PC-9 (cell line): ENCODE measurements at regions not wholly inside any gene's neighbourhood (a gene's known extent, or its start where the extent isn't known, plus 50 kb on each side); places are given as distances from the start of the nearest gene placed in this dataset.

Experiments
- BruUV-seq: library from RNA; stranded (reverse); fragments of 400-500 nt; replicated peaks from 2 replicates; lab custom pipeline; 2021; lab: Mats Ljungman, UMichigan
- CTCF ChIA-PET: fragments of 300-600 bp; sonication (Branson Sonifier 250); formaldehyde crosslinking; loops from one replicate; lab custom pipeline; 2022; ENCODE audit warnings: antibody characterized with exemption; lab: Charles Lee
- POLR2A ChIA-PET: fragments of 300-600 bp; sonication (Branson Sonifier 250); formaldehyde crosslinking; loops from one replicate; lab custom pipeline; 2022; ENCODE audit warnings: antibody characterized with exemption; ENCODE audit not compliant: unreplicated experiment; lab: Charles Lee
- DNase-seq, 2 experiments: peaks; one replicate each; pipeline versions ENCODE4 v3.0.0 to v3.0.0-alpha.2; 2015 to 2022; ENCODE audit warnings: mixed read lengths in 1 of 2
- H2AFZ ChIP-seq: fragments of 200-600 bp; sonication (generic); 2 replicates; pipeline ENCODE4 v1.8.1; 2017; ENCODE audit warnings: antibody characterized with exemption
- H3F3A ChIP-seq: fragments of 200-600 bp; sonication (generic); 2 replicates; pipeline ENCODE4 v1.8.1; 2017; ENCODE audit warnings: antibody characterized with exemption, mild to moderate bottlenecking, low read depth; ENCODE audit not compliant: insufficient read depth
- H3K27ac ChIP-seq: fragments of 200-600 bp; sonication (generic); 2 replicates; pipeline ENCODE4 v1.6.1; 2016; ENCODE audit warnings: mixed run types
- H3K27me3 ChIP-seq: fragments of 200-600 bp; sonication (generic); 2 replicates; pipeline ENCODE4 v1.6.1; 2016; ENCODE audit warnings: low read depth, mixed run types; ENCODE audit not compliant: insufficient read depth
- H3K36me3 ChIP-seq: fragments of 200-600 bp; sonication (generic); 2 replicates; pipeline ENCODE4 v1.6.1; 2016; ENCODE audit warnings: low read depth, mixed run types
- H3K4me1 ChIP-seq: fragments of 200-600 bp; sonication (generic); replicated peaks from 2 replicates; pipeline ENCODE4 v1.6.1; 2016; ENCODE audit warnings: mixed run types; ENCODE audit not compliant: insufficient read depth
- H3K4me2 ChIP-seq: fragments of 200-600 bp; sonication (generic); 2 replicates; pipeline ENCODE4 v1.6.1; 2017; ENCODE audit warnings: mixed run types
- H3K4me3 ChIP-seq: fragments of 200-600 bp; sonication (generic); 2 replicates; pipeline ENCODE4 v1.6.1; 2016; ENCODE audit warnings: mixed run types
- H3K79me2 ChIP-seq: fragments of 200-600 bp; sonication (generic); 2 replicates; pipeline ENCODE4 v1.6.1; 2017; ENCODE audit warnings: low read depth, mixed run types
- H3K9me2 ChIP-seq: fragments of 200-600 bp; sonication (generic); 2 replicates; pipeline ENCODE4 v1.8.1; 2017; ENCODE audit warnings: mild to moderate bottlenecking; ENCODE audit not compliant: insufficient read depth
- H3K9me3 ChIP-seq: fragments of 200-600 bp; sonication (generic); 2 replicates; pipeline ENCODE4 v1.8.1; 2016; ENCODE audit warnings: low read depth; ENCODE audit not compliant: insufficient read depth
- H4K20me1 ChIP-seq: fragments of 200-600 bp; sonication (generic); 2 replicates; pipeline ENCODE4 v1.8.1; 2017; ENCODE audit not compliant: insufficient read depth
- EZH2 ChIP-seq: fragments of 200-600 bp; sonication (generic); IDR thresholded peaks from 2 replicates; pipeline ENCODE4 v1.8.0; 2017; ENCODE audit warnings: antibody characterized with exemption, low read depth
- intact Hi-C: fragments of 100-400 bp; cut with micrococcal nuclease; formaldehyde crosslinking; loops from one replicate; pipeline ENCODE4 v1.10.0; 2022; ENCODE audit not compliant: unreplicated experiment
- TF ChIP-seq, protein P1 (sequence below): fragments of 200-600 bp; sonication (generic); conservative IDR thresholded peaks from 2 replicates; pipeline ENCODE4 v1.6.1; 2017; ENCODE audit warnings: mixed run types, antibody characterized with exemption, mild to moderate bottlenecking, moderate library complexity

DNA sequence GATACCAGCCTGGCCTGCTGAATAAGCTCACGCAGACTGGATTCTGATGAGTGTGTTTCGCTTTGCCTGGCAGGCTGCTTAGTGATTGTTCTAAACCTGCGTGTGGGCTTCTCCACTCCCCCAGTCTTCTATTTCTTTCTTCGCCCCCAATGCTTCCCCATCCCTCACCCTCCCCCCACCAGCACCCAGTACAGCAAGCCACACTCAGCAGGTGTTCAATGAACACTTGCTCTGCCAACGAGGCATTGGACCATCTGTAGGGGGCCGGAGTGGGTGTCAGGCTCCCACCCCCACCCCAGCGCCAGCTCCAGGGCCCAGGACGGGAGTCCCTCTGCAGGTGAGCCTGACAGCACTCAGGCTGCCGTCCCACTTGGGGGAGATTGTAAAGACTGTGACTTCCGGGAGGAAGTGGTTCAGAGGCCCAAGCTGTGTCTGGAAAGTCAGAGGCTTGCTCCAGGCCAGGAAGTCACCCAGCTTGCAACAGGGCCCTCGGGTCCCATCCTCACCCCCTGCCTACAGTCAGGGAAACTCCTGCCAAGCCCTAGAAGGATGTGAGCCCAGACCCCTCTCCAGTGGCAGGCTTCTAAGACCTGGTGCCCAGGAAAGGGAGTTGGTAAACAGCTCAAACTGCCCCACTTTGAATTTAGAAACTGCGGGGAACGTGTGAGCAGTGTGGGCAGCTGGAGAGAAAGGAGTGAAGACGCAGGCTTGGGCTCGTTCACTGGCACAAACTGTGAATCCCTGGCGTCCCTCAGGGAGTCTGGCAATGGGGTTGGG, 66.3 kb upstream of the PRDM11 start:
- ChIA-PET POLR2A (no interaction called here), CTCF (no interaction called here)
- intact Hi-C loops, result no loop called here
- BruUV-seq, result no TSS peak
- no peaks in the 10 kb centered on the region for H3K4me1 ChIP-seq
- no peaks in the 10 kb centered on the region for H3K36me3 ChIP-seq
- peaks cover 17% of the 10 kb centered on the region for H3K27me3 ChIP-seq
- no peak overlapping the region for H3K4me2 ChIP-seq
- no peaks in the 10 kb centered on the region for H3K79me2 ChIP-seq
- H3K9me3 ChIP-seq, result no peaks in the 10 kb centered on the region
- H3F3A ChIP-seq, result no peaks in the 10 kb centered on the region
- no peak for DNase-seq
- H4K20me1 ChIP-seq, result no peaks in the 10 kb centered on the region
- no peak overlapping the region for H3K27ac ChIP-seq
- H2AFZ ChIP-seq, result no peak overlapping the region
- H3K4me3 ChIP-seq, result no peak overlapping the region
- no peak for TF ChIP-seq EZH2
- TF ChIP-seq, protein P1, sequence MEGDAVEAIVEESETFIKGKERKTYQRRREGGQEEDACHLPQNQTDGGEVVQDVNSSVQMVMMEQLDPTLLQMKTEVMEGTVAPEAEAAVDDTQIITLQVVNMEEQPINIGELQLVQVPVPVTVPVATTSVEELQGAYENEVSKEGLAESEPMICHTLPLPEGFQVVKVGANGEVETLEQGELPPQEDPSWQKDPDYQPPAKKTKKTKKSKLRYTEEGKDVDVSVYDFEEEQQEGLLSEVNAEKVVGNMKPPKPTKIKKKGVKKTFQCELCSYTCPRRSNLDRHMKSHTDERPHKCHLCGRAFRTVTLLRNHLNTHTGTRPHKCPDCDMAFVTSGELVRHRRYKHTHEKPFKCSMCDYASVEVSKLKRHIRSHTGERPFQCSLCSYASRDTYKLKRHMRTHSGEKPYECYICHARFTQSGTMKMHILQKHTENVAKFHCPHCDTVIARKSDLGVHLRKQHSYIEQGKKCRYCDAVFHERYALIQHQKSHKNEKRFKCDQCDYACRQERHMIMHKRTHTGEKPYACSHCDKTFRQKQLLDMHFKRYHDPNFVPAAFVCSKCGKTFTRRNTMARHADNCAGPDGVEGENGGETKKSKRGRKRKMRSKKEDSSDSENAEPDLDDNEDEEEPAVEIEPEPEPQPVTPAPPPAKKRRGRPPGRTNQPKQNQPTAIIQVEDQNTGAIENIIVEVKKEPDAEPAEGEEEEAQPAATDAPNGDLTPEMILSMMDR, result no peak
- no peaks in the 10 kb centered on the region for H3K9me2 ChIP-seq

DNA sequence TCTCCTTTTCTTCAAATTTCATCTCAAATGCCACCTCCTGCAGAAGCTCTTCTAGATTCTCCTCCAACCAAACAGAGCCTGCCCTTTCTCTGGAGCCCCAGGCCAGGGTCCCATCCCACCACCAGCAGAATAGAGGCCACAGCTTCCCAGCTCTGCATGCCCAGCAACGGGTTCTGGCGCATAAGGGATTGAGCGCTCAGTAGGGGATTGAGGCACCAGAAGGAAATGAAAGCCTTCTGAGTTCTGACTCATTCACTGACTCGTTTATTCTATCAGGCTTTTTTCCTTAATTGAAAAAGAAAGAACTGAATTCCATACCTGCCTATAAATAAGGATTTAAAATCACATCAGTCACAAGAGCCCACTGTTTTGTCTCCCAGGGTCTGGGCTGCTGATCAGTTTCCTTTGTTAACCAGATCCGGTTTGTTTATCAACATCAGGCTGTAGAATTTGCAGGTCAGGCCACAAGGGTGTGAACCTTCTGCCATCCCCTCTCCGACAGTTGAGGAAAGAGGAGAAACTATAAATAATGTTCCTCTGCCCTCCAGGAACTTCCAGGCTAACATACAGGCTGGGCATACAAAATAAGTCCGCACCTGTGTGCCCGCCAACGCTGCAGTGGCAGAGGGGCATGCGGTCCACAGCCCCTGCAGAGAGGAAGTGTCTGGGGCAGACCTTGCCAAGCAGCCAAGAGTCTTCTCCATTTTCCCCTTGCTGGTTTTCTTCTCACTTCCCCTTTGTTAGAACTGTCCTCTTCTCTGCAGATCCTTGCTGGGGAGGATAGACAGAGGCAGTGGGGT, 63.5 kb upstream of the PRDM11 start:
- ChIA-PET POLR2A (no interaction called here), CTCF (interaction anchor here (0.9 kb wide), 1 partner anchor 11 kb away, joined by 3 read pairs; no protein-coding TSS in a partner anchor)
- TF ChIP-seq, protein P1, result no peak
- no peak for TF ChIP-seq EZH2
- intact Hi-C loops, result no loop called here
- Histone ChIP-seq H3K36me3 (no peaks in the 10 kb centered on the region), H3K27me3 (0 out of 2 replicates have a peak, but pooled peaks cover 4% of the 10 kb centered on the region), H2AFZ (no peak overlapping the region), H3K9me3 (no peaks in the 10 kb centered on the region), H3K79me2 (no peaks in the 10 kb centered on the region), H3K9me2 (no peaks in the 10 kb centered on the region), H4K20me1 (no peaks in the 10 kb centered on the region), H3F3A (no peaks in the 10 kb centered on the region), H3K27ac (no peak overlapping the region), H3K4me1 (no peaks in the 10 kb centered on the region), H3K4me3 (no peak overlapping the region), H3K4me2 (no peak overlapping the region)
- no TSS peak for BruUV-seq
- DNase-seq, result no peak

- Histone ChIP-seq H3K4me1 (no peaks in the 10 kb centered on the region), H3K79me2 (no peaks in the 10 kb centered on the region), H3K9me3 (no peaks in the 10 kb centered on the region), H3K4me2 (no peak overlapping the region), H3K9me2 (no peaks in the 10 kb centered on the region), H3F3A (no peaks in the 10 kb centered on the region), H2AFZ (no peak overlapping the region), H3K36me3 (no peaks in the 10 kb centered on the region), H3K4me3 (no peak overlapping the region), H3K27ac (no peak overlapping the region), H3K27me3 (0 out of 2 replicates have a peak, but pooled peaks cover 4% of the 10 kb centered on the region), H4K20me1 (no peaks in the 10 kb centered on the region)
- no peak for TF ChIP-seq EZH2
- TF ChIP-seq, protein P1, result peak; percentile 44; the same call in 1 of the 2 replicates
- ChIA-PET CTCF (interaction anchor here (0.9 kb wide), 1 partner anchor 12 kb away, joined by 3 read pairs; no protein-coding TSS in a partner anchor), POLR2A (no interaction called here)
- no peak for DNase-seq
- intact Hi-C loops, result no loop called here
- BruUV-seq, result no TSS peak
These were observed 62.8 kb upstream of the PRDM11 start for GRCh38 chr11:45083544-45084087.
